DOHH2 (cell line): ENCODE measurements at regions not wholly inside any gene's neighbourhood (a gene's known extent, or its start where the extent isn't known, plus 50 kb on each side); places are given as distances from the start of the nearest gene placed in this dataset.

Experiments
- EZH2phosphoT487 ChIP-seq: fragments of 200-600 bp; sonication (generic); IDR thresholded peaks from 2 replicates; pipeline ENCODE4 v1.6.1; 2017; ENCODE audit warnings: borderline replicate concordance, mild to moderate bottlenecking, antibody characterized with exemption, low read length, moderate library complexity, mixed read lengths
- TF ChIP-seq, protein P1 (sequence below): fragments of 200-600 bp; sonication (generic); IDR thresholded peaks from one replicate; pipeline ENCODE4 v1.5.1; 2014; ENCODE audit warnings: antibody characterized with exemption, mild to moderate bottlenecking, low read depth, low read length; ENCODE audit not compliant: poor library complexity, severe bottlenecking

GRCh38 chr3:31476209-31476608 lies 56.5 kb upstream of the STT3B start:
- TF ChIP-seq, protein P1, sequence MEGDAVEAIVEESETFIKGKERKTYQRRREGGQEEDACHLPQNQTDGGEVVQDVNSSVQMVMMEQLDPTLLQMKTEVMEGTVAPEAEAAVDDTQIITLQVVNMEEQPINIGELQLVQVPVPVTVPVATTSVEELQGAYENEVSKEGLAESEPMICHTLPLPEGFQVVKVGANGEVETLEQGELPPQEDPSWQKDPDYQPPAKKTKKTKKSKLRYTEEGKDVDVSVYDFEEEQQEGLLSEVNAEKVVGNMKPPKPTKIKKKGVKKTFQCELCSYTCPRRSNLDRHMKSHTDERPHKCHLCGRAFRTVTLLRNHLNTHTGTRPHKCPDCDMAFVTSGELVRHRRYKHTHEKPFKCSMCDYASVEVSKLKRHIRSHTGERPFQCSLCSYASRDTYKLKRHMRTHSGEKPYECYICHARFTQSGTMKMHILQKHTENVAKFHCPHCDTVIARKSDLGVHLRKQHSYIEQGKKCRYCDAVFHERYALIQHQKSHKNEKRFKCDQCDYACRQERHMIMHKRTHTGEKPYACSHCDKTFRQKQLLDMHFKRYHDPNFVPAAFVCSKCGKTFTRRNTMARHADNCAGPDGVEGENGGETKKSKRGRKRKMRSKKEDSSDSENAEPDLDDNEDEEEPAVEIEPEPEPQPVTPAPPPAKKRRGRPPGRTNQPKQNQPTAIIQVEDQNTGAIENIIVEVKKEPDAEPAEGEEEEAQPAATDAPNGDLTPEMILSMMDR = no peak
- TF ChIP-seq EZH2phosphoT487 = no peak
